ENCODE measurements at regions not wholly inside any gene's neighbourhood (a gene's known extent, or its start where the extent isn't known, plus 50 kb on each side); places are given as distances from the start of the nearest gene placed in this dataset.
A peak's percentile ranks its signal among the peaks of the same experiment; 100 is the strongest.

- H3K4me3 ChIP-seq (ENCODE audit: low read length): no peak overlapping the region
- no peaks in the 10 kb centered on the region for H3K27me3 ChIP-seq (ENCODE audit: control insufficient read depth, insufficient read depth, low read length)
- H3K9me3 ChIP-seq (replicated peaks; ENCODE audit: control insufficient read depth, low read depth, low read length): no peaks in the 10 kb centered on the region
- H3K4me1 ChIP-seq (ENCODE audit: control insufficient read depth, insufficient read depth, low read length): no peaks in the 10 kb centered on the region
- H3K36me3 ChIP-seq (ENCODE audit: control insufficient read depth, insufficient read depth, low read length): no peaks in the 10 kb centered on the region
- no peak for DNase-seq
- 88% methylated on average over 2 of the region's 2 CpGs for WGBS (ENCODE audit: insufficient coverage)
- H3K27ac ChIP-seq (ENCODE audit: low read length): no peak overlapping the region
These were observed 472.9 kb downstream of the PRELID2 start for GRCh38 chr5:145362266-145362665.

- no peak for DNase-seq
- no peaks in the 10 kb centered on the region for H3K27me3 ChIP-seq (ENCODE audit: control insufficient read depth, insufficient read depth, low read length)
- H3K4me1 ChIP-seq (ENCODE audit: control insufficient read depth, insufficient read depth, low read length): no peaks in the 10 kb centered on the region
- H3K4me3 ChIP-seq (ENCODE audit: low read length): no peak overlapping the region
- no peak overlapping the region for H3K27ac ChIP-seq (ENCODE audit: low read length)
- H3K9me3 ChIP-seq (replicated peaks; ENCODE audit: control insufficient read depth, low read depth, low read length): no peaks in the 10 kb centered on the region
- no peaks in the 10 kb centered on the region for H3K36me3 ChIP-seq (ENCODE audit: control insufficient read depth, insufficient read depth, low read length)
These were observed 474.2 kb downstream of the PRELID2 start for GRCh38 chr5:145360936-145361335.

DNA sequence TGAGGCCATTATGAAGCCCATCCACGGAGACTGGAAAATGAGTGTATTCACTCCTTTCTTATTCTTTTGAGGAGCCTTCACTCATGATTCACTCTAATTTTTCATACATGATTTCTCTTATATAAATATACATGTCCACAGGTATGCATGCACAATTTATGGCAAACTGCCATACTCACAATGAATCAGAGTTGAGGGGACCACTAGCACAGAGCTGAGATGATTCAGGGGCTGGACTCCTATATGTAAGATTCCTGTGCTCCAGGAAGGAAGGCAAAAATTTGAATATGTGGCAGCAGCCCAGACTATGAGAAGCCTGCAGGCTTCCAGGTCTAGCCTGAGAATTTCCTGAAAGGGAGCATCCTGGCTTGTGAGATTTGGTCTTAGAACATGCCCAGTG lies 484.6 kb downstream of the PRELID2 start:
- no peak for DNase-seq
- Histone ChIP-seq H3K9me3 (replicated peaks; ENCODE audit: control insufficient read depth, low read depth, low read length) (no peaks in the 10 kb centered on the region), H3K36me3 (ENCODE audit: control insufficient read depth, insufficient read depth, low read length) (no peaks in the 10 kb centered on the region), H3K4me3 (ENCODE audit: low read length) (no peak overlapping the region), H3K27ac (ENCODE audit: low read length) (no peak overlapping the region), H3K4me1 (ENCODE audit: control insufficient read depth, insufficient read depth, low read length) (no peaks in the 10 kb centered on the region), H3K27me3 (ENCODE audit: control insufficient read depth, insufficient read depth, low read length) (no peaks in the 10 kb centered on the region)
- WGBS (ENCODE audit: insufficient coverage): no CpG with 5 or more reads among the region's 1 CpG

GRCh38 chr5:145347026-145347616 lies 488.0 kb downstream of the PRELID2 start:
- Histone ChIP-seq H3K36me3 (ENCODE audit: control insufficient read depth, insufficient read depth, low read length) (no peaks in the 10 kb centered on the region), H3K27ac (ENCODE audit: low read length) (no peak overlapping the region), H3K4me3 (ENCODE audit: low read length) (no peak overlapping the region), H3K27me3 (ENCODE audit: control insufficient read depth, insufficient read depth, low read length) (no peaks in the 10 kb centered on the region), H3K9me3 (replicated peaks; ENCODE audit: control insufficient read depth, low read depth, low read length) (no peaks in the 10 kb centered on the region), H3K4me1 (ENCODE audit: control insufficient read depth, insufficient read depth, low read length) (no peaks in the 10 kb centered on the region)
- WGBS (ENCODE audit: insufficient coverage): no CpG with 5 or more reads among the region's 4 CpGs
- peak; percentile 29 for DNase-seq

DNA sequence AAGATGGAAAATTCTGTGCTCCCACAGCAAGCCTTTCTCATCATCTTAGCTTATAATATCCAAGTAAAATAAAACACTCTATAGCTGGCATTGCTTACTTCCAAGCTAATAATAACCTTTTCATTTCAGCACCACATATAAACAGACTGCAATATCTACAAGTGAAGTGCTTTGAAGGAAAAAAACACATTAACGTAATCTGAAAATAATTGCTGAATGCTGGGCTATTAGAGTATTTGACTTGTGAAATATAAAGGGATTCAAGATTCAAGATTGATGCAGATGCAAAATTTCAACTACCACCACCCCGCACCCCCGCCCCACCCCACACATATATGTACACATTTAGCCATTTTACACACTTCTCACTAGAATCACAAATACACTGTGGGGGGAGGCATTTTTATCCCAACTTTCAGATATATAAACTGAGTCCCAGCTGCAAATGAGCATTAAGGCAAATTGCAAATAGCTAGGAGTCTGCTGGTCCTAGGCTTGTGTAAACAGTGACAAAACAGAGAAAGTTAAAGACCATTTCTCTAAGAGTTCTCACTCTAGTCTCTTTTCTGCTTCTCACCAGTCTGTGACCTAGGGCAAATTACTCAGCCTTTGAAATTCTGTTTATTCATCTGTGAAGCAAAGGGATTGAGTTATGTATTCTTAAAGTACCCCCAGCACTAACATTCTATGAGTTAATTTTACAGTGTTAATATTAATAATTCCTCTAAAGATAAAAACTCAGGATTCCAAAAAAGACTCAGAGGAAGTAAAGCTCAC lies 489.4 kb downstream of the PRELID2 start:
- H3K27me3 ChIP-seq (ENCODE audit: control insufficient read depth, insufficient read depth, low read length): no peaks in the 10 kb centered on the region
- H3K36me3 ChIP-seq (ENCODE audit: control insufficient read depth, insufficient read depth, low read length): no peaks in the 10 kb centered on the region
- no peak for DNase-seq
- H3K9me3 ChIP-seq (replicated peaks; ENCODE audit: control insufficient read depth, low read depth, low read length): no peaks in the 10 kb centered on the region
- no CpG with 5 or more reads among the region's 3 CpGs for WGBS (ENCODE audit: insufficient coverage)
- H3K4me3 ChIP-seq (ENCODE audit: low read length): no peak overlapping the region
- H3K27ac ChIP-seq (ENCODE audit: low read length): no peak overlapping the region
- no peaks in the 10 kb centered on the region for H3K4me1 ChIP-seq (ENCODE audit: control insufficient read depth, insufficient read depth, low read length)

- WGBS (ENCODE audit: insufficient coverage): no CpG with 5 or more reads among the region's 1 CpG
- Histone ChIP-seq H3K9me3 (replicated peaks; ENCODE audit: control insufficient read depth, low read depth, low read length) (peaks cover 6% of the 10 kb centered on the region), H3K4me3 (ENCODE audit: low read length) (no peak overlapping the region), H3K27ac (ENCODE audit: low read length) (no peak overlapping the region), H3K27me3 (ENCODE audit: control insufficient read depth, insufficient read depth, low read length) (no peaks in the 10 kb centered on the region), H3K36me3 (ENCODE audit: control insufficient read depth, insufficient read depth, low read length) (no peaks in the 10 kb centered on the region), H3K4me1 (ENCODE audit: control insufficient read depth, insufficient read depth, low read length) (no peaks in the 10 kb centered on the region)
- no peak for DNase-seq
These were observed 493.3 kb downstream of the PRELID2 start for GRCh38 chr5:145341842-145342241.

DNA sequence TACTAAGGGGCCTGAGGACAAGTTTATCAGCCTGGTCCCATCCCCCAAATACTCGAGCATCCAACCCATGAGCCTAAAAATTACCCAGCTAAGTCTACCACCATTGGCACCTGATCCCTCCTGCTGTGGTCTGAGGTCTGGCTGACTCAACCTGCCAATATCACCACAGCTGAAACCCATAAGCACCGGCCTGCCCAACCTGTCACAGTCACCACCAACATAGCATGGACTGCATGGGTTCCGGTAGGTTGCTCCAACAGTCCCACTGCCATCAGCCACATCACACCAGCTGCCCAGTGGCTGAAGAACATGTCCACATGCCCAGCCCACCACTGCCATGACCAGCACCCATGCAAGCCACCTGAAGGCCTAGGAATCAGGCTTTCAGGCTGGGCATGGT lies 495.0 kb downstream of the PRELID2 start:
- Histone ChIP-seq H3K4me1 (ENCODE audit: control insufficient read depth, insufficient read depth, low read length) (no peaks in the 10 kb centered on the region), H3K9me3 (replicated peaks; ENCODE audit: control insufficient read depth, low read depth, low read length) (peaks cover 6% of the 10 kb centered on the region), H3K27me3 (ENCODE audit: control insufficient read depth, insufficient read depth, low read length) (no peaks in the 10 kb centered on the region), H3K4me3 (ENCODE audit: low read length) (no peak overlapping the region), H3K36me3 (ENCODE audit: control insufficient read depth, insufficient read depth, low read length) (no peaks in the 10 kb centered on the region), H3K27ac (ENCODE audit: low read length) (no peak overlapping the region)
- DNase-seq: no peak
- 87% methylated on average over 3 of the region's 3 CpGs for WGBS (ENCODE audit: insufficient coverage)

- Histone ChIP-seq H3K4me3 (ENCODE audit: low read length) (no peak overlapping the region), H3K36me3 (ENCODE audit: control insufficient read depth, insufficient read depth, low read length) (no peaks in the 10 kb centered on the region), H3K27me3 (ENCODE audit: control insufficient read depth, insufficient read depth, low read length) (no peaks in the 10 kb centered on the region), H3K4me1 (ENCODE audit: control insufficient read depth, insufficient read depth, low read length) (no peaks in the 10 kb centered on the region), H3K9me3 (replicated peaks; ENCODE audit: control insufficient read depth, low read depth, low read length) (no peaks in the 10 kb centered on the region), H3K27ac (ENCODE audit: low read length) (no peak overlapping the region)
- DNase-seq: peak; percentile 17
These were observed 510.2 kb downstream of the PRELID2 start for GRCh38 chr5:145324767-145325479.

- DNase-seq: no peak
- no peaks in the 10 kb centered on the region for H3K36me3 ChIP-seq (ENCODE audit: control insufficient read depth, insufficient read depth, low read length)
- no CpG with 5 or more reads among the region's 1 CpG for WGBS (ENCODE audit: insufficient coverage)
- no peaks in the 10 kb centered on the region for H3K4me1 ChIP-seq (ENCODE audit: control insufficient read depth, insufficient read depth, low read length)
- H3K4me3 ChIP-seq (ENCODE audit: low read length): no peak overlapping the region
- no peaks in the 10 kb centered on the region for H3K27me3 ChIP-seq (ENCODE audit: control insufficient read depth, insufficient read depth, low read length)
- H3K9me3 ChIP-seq (replicated peaks; ENCODE audit: control insufficient read depth, low read depth, low read length): no peaks in the 10 kb centered on the region
- no peak overlapping the region for H3K27ac ChIP-seq (ENCODE audit: low read length)
These were observed 511.0 kb downstream of the PRELID2 start for GRCh38 chr5:145324101-145324500.

- Histone ChIP-seq H3K9me3 (replicated peaks; ENCODE audit: control insufficient read depth, low read depth, low read length) (no peaks in the 10 kb centered on the region), H3K4me1 (ENCODE audit: control insufficient read depth, insufficient read depth, low read length) (no peaks in the 10 kb centered on the region), H3K36me3 (ENCODE audit: control insufficient read depth, insufficient read depth, low read length) (no peaks in the 10 kb centered on the region), H3K4me3 (ENCODE audit: low read length) (no peak overlapping the region), H3K27me3 (ENCODE audit: control insufficient read depth, insufficient read depth, low read length) (no peaks in the 10 kb centered on the region), H3K27ac (ENCODE audit: low read length) (no peak overlapping the region)
- DNase-seq: no peak
- WGBS (ENCODE audit: insufficient coverage): no CpG with 5 or more reads among the region's 2 CpGs
These were observed 518.9 kb downstream of the PRELID2 start for GRCh38 chr5:145316282-145316681.
